ENCODE measurements at regions not wholly inside any gene's neighbourhood (a gene's known extent, or its start where the extent isn't known, plus 50 kb on each side); places are given as distances from the start of the nearest gene placed in this dataset.

GRCh38 chr5:23579566-23579965, 72.2 kb downstream of the PRDM9 start:
- Mint-ChIP-seq H3K36me3 (ENCODE audit: low read depth) (no peaks in the 10 kb centered on the region), H3K27me3 (ENCODE audit: low read depth) (no peaks in the 10 kb centered on the region), H3K9me3 (peaks cover 11% of the 10 kb centered on the region), H3K4me3 (no peak overlapping the region), H3K27ac (no peak overlapping the region), H3K4me1 (ENCODE audit: low read depth) (no peaks in the 10 kb centered on the region)

- H3K27ac Mint-ChIP-seq, result no peak overlapping the region
- H3K36me3 Mint-ChIP-seq (ENCODE audit: low read depth), result no peaks in the 10 kb centered on the region
- no peak overlapping the region for H3K4me3 Mint-ChIP-seq
- H3K27me3 Mint-ChIP-seq (ENCODE audit: low read depth), result no peaks in the 10 kb centered on the region
- peaks cover 3% of the 10 kb centered on the region for H3K9me3 Mint-ChIP-seq
- no peaks in the 10 kb centered on the region for H3K4me1 Mint-ChIP-seq (ENCODE audit: low read depth)
Measured at GRCh38 chr5:23583081-23583480, 75.7 kb downstream of the PRDM9 start.

GRCh38 chr5:23588841-23589326, 81.5 kb downstream of the PRDM9 start:
- Mint-ChIP-seq H3K4me1 (ENCODE audit: low read depth) (no peaks in the 10 kb centered on the region), H3K27me3 (ENCODE audit: low read depth) (no peaks in the 10 kb centered on the region), H3K27ac (no peak overlapping the region), H3K36me3 (ENCODE audit: low read depth) (no peaks in the 10 kb centered on the region), H3K4me3 (no peak overlapping the region), H3K9me3 (peaks cover 9% of the 10 kb centered on the region)

GRCh38 chr5:23591250-23591649, 83.8 kb downstream of the PRDM9 start:
- peaks cover 9% of the 10 kb centered on the region for H3K9me3 Mint-ChIP-seq
- no peak overlapping the region for H3K4me3 Mint-ChIP-seq
- H3K36me3 Mint-ChIP-seq (ENCODE audit: low read depth), result no peaks in the 10 kb centered on the region
- no peaks in the 10 kb centered on the region for H3K4me1 Mint-ChIP-seq (ENCODE audit: low read depth)
- no peak overlapping the region for H3K27ac Mint-ChIP-seq
- H3K27me3 Mint-ChIP-seq (ENCODE audit: low read depth), result no peaks in the 10 kb centered on the region

GRCh38 chr5:23606927-23607326, 99.5 kb downstream of the PRDM9 start:
- Mint-ChIP-seq H3K27ac (no peak overlapping the region), H3K4me1 (ENCODE audit: low read depth) (no peaks in the 10 kb centered on the region), H3K9me3 (peaks cover 7% of the 10 kb centered on the region), H3K36me3 (ENCODE audit: low read depth) (no peaks in the 10 kb centered on the region), H3K27me3 (ENCODE audit: low read depth) (no peaks in the 10 kb centered on the region), H3K4me3 (no peak overlapping the region)

GRCh38 chr5:23612701-23613100, 105.3 kb downstream of the PRDM9 start:
- Mint-ChIP-seq H3K27ac (no peak overlapping the region), H3K9me3 (peaks cover 18% of the 10 kb centered on the region), H3K4me1 (ENCODE audit: low read depth) (no peaks in the 10 kb centered on the region), H3K36me3 (ENCODE audit: low read depth) (no peaks in the 10 kb centered on the region), H3K27me3 (ENCODE audit: low read depth) (no peaks in the 10 kb centered on the region), H3K4me3 (no peak overlapping the region)

- Mint-ChIP-seq H3K4me3 (no peak overlapping the region), H3K9me3 (peaks cover 15% of the 10 kb centered on the region), H3K36me3 (ENCODE audit: low read depth) (no peaks in the 10 kb centered on the region), H3K4me1 (ENCODE audit: low read depth) (no peaks in the 10 kb centered on the region), H3K27me3 (ENCODE audit: low read depth) (no peaks in the 10 kb centered on the region), H3K27ac (no peak overlapping the region)
Measured at GRCh38 chr5:23613566-23613965, 106.2 kb downstream of the PRDM9 start.

- no peak overlapping the region for H3K27ac Mint-ChIP-seq
- no peak overlapping the region for H3K4me3 Mint-ChIP-seq
- no peaks in the 10 kb centered on the region for H3K27me3 Mint-ChIP-seq (ENCODE audit: low read depth)
- no peaks in the 10 kb centered on the region for H3K4me1 Mint-ChIP-seq (ENCODE audit: low read depth)
- H3K9me3 Mint-ChIP-seq, result peaks cover 15% of the 10 kb centered on the region
- no peaks in the 10 kb centered on the region for H3K36me3 Mint-ChIP-seq (ENCODE audit: low read depth)
Measured at GRCh38 chr5:23614422-23614821, 107.0 kb downstream of the PRDM9 start.

- Mint-ChIP-seq H3K4me1 (ENCODE audit: low read depth) (no peaks in the 10 kb centered on the region), H3K4me3 (no peak overlapping the region), H3K36me3 (ENCODE audit: low read depth) (no peaks in the 10 kb centered on the region), H3K9me3 (peaks cover 10% of the 10 kb centered on the region), H3K27ac (no peak overlapping the region), H3K27me3 (ENCODE audit: low read depth) (no peaks in the 10 kb centered on the region)
Measured at GRCh38 chr5:23626961-23627360, 119.6 kb downstream of the PRDM9 start.

GRCh38 chr5:23627976-23628375, 120.6 kb downstream of the PRDM9 start:
- peaks cover 10% of the 10 kb centered on the region for H3K9me3 Mint-ChIP-seq
- no peak overlapping the region for H3K27ac Mint-ChIP-seq
- no peaks in the 10 kb centered on the region for H3K36me3 Mint-ChIP-seq (ENCODE audit: low read depth)
- H3K4me1 Mint-ChIP-seq (ENCODE audit: low read depth), result no peaks in the 10 kb centered on the region
- no peaks in the 10 kb centered on the region for H3K27me3 Mint-ChIP-seq (ENCODE audit: low read depth)
- no peak overlapping the region for H3K4me3 Mint-ChIP-seq

- H3K9me3 Mint-ChIP-seq, result peaks cover 10% of the 10 kb centered on the region
- no peak overlapping the region for H3K27ac Mint-ChIP-seq
- H3K36me3 Mint-ChIP-seq (ENCODE audit: low read depth), result no peaks in the 10 kb centered on the region
- no peaks in the 10 kb centered on the region for H3K4me1 Mint-ChIP-seq (ENCODE audit: low read depth)
- H3K27me3 Mint-ChIP-seq (ENCODE audit: low read depth), result no peaks in the 10 kb centered on the region
- H3K4me3 Mint-ChIP-seq, result no peak overlapping the region
Measured at GRCh38 chr5:23629396-23629795, 122.0 kb downstream of the PRDM9 start.

GRCh38 chr5:23631302-23632045, 124.1 kb downstream of the PRDM9 start:
- no peaks in the 10 kb centered on the region for H3K27me3 Mint-ChIP-seq (ENCODE audit: low read depth)
- H3K9me3 Mint-ChIP-seq, result peaks cover 10% of the 10 kb centered on the region
- no peaks in the 10 kb centered on the region for H3K4me1 Mint-ChIP-seq (ENCODE audit: low read depth)
- H3K4me3 Mint-ChIP-seq, result no peak overlapping the region
- no peaks in the 10 kb centered on the region for H3K36me3 Mint-ChIP-seq (ENCODE audit: low read depth)
- H3K27ac Mint-ChIP-seq, result no peak overlapping the region

GRCh38 chr5:23635938-23636337, 128.5 kb downstream of the PRDM9 start:
- no peak overlapping the region for H3K27ac Mint-ChIP-seq
- H3K9me3 Mint-ChIP-seq, result peaks cover 23% of the 10 kb centered on the region
- no peaks in the 10 kb centered on the region for H3K36me3 Mint-ChIP-seq (ENCODE audit: low read depth)
- H3K4me1 Mint-ChIP-seq (ENCODE audit: low read depth), result no peaks in the 10 kb centered on the region
- H3K4me3 Mint-ChIP-seq, result no peak overlapping the region
- no peaks in the 10 kb centered on the region for H3K27me3 Mint-ChIP-seq (ENCODE audit: low read depth)

- no peaks in the 10 kb centered on the region for H3K27me3 Mint-ChIP-seq (ENCODE audit: low read depth)
- no peaks in the 10 kb centered on the region for H3K36me3 Mint-ChIP-seq (ENCODE audit: low read depth)
- H3K27ac Mint-ChIP-seq, result no peak overlapping the region
- peaks cover 23% of the 10 kb centered on the region for H3K9me3 Mint-ChIP-seq
- no peak overlapping the region for H3K4me3 Mint-ChIP-seq
- no peaks in the 10 kb centered on the region for H3K4me1 Mint-ChIP-seq (ENCODE audit: low read depth)
Measured at GRCh38 chr5:23639326-23639725, 131.9 kb downstream of the PRDM9 start.

- H3K4me1 Mint-ChIP-seq (ENCODE audit: low read depth), result no peaks in the 10 kb centered on the region
Measured at GRCh38 chr5:23648656-23649055, 141.2 kb downstream of the PRDM9 start.

More at GRCh38 chr5:23648656-23649055, 141.2 kb downstream of the PRDM9 start:
- Mint-ChIP-seq H3K27me3 (ENCODE audit: low read depth) (no peaks in the 10 kb centered on the region), H3K9me3 (peaks cover 7% of the 10 kb centered on the region), H3K27ac (no peak overlapping the region), H3K4me3 (no peak overlapping the region), H3K36me3 (ENCODE audit: low read depth) (no peaks in the 10 kb centered on the region)
